ENCODE measurements at regions not wholly inside any gene's neighbourhood (a gene's known extent, or its start where the extent isn't known, plus 50 kb on each side); places are given as distances from the start of the nearest gene placed in this dataset.
"Not testable (repeated sequence)": the region's sequence is repeated elsewhere in the genome, so short reads cannot be mapped to it uniquely, and the experiment has no call there.

GRCh38 chr2:239604861-239605260 lies 204.0 kb upstream of the HDAC4 start:
- no peak for DNase-seq (ENCODE audit: low read depth, low spot score)

GRCh38 chr2:239603411-239604356 lies 202.9 kb upstream of the HDAC4 start:
- DNase-seq (ENCODE audit: low read depth, low spot score), result no peak

DNA sequence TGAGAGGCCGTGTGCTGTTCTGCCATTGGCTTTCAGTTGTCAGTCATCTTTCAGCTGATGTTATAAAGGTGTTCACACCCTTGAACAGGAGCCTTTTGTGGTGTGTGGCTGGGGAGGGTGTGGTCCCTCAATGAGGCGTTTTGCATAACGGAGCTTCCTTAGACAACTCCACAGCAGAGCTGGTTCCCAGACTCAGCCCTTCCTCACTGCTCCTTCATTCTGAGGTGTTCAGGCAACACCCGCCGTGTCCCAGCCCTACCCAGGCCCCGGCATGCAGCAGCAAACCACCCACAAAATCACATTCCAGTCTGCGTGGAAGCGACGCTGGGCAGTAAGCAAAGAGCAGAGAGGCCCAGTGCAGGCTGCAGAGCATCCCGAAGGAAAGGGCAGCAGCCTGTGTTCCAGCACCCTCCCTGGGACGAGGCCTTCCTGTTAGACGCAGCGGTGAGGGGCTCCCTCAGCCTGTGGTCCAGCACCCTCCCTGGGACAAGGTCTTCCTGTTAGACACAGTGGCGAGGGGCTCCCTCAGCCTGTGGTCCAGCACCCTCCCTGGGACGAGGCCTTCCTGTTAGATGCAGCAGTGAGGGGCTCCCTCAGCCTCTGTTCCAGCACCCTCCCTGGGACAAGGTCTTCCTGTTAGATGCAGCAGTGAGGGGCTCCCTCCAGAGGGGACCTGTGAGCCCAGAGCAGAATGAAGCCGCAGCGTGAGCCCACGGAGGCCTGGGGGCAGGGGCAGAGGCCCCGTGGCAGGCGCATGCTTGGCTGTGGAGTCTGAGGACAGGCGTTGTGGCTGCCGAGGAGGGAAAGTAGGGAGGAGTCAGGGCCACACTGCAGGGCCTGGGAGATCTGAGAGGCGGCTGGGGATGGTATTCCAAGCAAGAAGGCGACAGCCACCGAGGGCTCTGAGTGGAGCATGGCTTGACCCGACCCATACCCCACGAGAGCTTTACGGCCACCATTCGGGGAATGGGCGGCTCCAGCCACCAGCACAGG lies 201.8 kb upstream of the HDAC4 start:
- no peak for DNase-seq (ENCODE audit: low read depth, low spot score)

DNA sequence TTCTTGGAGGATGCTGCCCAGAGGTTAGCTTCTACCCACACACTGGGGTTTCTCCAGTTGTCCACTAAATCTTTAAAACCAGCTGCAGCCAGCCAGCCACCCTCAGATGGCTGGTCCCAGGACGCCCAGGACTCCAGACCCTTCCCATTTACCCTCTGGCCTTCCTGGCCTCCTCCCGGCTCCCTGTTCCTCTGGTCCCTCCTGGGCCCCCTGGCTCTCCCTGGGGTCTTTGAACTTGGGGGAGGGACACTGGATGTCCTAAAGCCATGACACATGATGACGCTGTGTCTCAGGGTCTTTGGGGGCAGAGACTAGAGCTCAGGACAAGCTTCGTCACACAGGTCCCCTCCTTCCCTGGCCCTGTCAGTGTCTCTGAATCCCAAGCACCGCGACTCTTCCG lies 201.1 kb upstream of the HDAC4 start:
- no peak for DNase-seq (ENCODE audit: low read depth, low spot score)

GRCh38 chr2:239601201-239601851 lies 200.5 kb upstream of the HDAC4 start:
- no peak for DNase-seq (ENCODE audit: low read depth, low spot score)

DNA sequence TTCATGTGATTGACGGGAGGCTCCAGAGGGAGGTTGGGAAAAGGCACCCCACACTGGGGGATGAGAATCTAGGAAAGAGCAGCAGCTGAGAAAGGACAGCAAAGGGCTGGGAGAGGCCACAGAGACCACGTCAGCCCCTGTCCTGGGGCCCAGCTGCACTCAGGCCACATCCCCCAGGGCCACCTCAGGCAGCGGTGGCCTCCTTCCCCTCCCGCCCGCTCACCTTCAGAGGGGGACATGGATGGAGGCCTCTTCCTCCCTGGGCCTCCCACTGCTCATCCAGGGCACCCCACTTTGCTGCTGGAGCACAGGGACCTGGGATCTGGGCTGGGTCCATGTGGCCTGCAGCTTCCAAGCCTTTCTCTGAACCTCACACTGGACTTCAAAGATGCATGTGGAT lies 199.8 kb upstream of the HDAC4 start:
- no peak for DNase-seq (ENCODE audit: low read depth, low spot score)

DNA sequence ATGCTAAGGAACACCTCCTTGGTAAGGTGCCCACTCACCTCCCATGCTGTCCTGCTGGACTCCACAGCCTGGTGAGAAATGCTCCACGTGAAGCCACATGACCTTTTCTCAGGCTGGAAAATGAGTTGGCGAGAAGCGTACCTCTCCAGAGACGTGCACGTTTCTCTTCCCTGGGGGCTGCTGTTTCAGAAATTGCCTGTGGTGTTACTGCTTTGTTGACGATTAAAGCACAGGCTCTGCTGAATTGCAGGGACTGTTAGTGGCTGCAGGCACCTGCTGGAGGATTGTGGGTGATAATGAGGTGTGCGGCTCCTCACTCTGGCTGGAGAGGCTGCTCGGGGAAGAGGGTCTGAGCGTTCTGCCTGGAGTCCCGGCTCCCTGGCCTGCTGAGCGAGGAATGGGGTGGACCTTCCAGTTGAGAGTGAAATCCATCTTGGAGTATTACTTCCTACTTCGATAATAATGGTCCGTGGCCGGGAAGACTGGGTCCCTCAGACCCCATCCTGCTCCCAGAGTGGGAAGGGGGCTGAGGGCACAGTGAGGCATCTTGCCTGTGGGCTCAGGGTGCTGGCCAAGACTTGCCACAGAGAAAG lies 199.3 kb upstream of the HDAC4 start:
- no peak for DNase-seq (ENCODE audit: low read depth, low spot score)

DNA sequence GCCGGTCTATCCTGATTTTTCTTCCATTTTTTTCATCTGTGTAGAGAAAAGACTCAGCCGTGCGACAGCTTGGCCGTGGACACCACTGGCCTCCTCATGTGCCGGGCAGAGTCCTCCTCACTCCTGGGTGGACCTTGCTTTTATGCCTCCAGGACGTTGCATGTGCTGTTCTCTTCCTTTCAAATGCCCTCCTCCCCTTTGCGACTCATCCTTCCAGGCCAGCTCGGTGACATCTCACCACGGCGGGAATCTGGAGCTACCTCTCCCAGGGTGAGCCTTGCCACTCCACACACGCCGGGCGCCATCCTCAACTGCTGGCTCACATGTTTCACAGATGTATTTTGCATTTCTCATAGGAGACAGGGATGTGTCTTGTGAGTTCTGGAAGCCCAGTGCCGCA lies 198.5 kb upstream of the HDAC4 start:
- DNase-seq (ENCODE audit: low read depth, low spot score), result no peak

GRCh38 chr2:239598732-239599090 lies 197.9 kb upstream of the HDAC4 start:
- DNase-seq (ENCODE audit: low read depth, low spot score), result no peak

GRCh38 chr2:239598011-239598731 lies 197.4 kb upstream of the HDAC4 start:
- no peak for DNase-seq (ENCODE audit: low read depth, low spot score)

- no peak for DNase-seq (ENCODE audit: low read depth, low spot score)
Observed at GRCh38 chr2:239597216-239597615, 196.4 kb upstream of the HDAC4 start.

GRCh38 chr2:239596792-239597191 lies 196.0 kb upstream of the HDAC4 start:
- DNase-seq (ENCODE audit: low read depth, low spot score), result no peak

DNA sequence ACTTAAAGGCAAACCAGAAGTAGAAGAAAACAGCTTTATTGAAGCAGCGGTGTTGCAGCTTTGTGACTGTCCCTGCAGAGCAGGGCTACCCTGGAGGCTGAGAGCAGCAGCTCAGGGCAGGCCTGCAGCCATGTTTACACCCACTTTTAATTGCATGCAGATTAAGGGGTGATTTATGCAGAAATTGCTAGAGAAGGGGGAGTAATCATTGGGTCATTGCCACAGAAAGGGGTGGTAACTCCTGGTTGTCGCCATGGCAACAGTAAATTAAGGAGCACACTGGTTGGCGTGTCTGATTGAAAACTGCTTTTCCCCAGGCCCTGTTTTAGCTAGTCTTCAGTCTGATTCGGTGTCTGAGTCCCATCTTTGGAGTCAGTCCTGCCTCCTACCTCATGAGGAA lies 195.4 kb upstream of the HDAC4 start:
- DNase-seq (ENCODE audit: low read depth, low spot score), result no peak

- DNase-seq (ENCODE audit: low read depth, low spot score), result no peak
Observed at GRCh38 chr2:239595726-239596125, 194.9 kb upstream of the HDAC4 start.

DNA sequence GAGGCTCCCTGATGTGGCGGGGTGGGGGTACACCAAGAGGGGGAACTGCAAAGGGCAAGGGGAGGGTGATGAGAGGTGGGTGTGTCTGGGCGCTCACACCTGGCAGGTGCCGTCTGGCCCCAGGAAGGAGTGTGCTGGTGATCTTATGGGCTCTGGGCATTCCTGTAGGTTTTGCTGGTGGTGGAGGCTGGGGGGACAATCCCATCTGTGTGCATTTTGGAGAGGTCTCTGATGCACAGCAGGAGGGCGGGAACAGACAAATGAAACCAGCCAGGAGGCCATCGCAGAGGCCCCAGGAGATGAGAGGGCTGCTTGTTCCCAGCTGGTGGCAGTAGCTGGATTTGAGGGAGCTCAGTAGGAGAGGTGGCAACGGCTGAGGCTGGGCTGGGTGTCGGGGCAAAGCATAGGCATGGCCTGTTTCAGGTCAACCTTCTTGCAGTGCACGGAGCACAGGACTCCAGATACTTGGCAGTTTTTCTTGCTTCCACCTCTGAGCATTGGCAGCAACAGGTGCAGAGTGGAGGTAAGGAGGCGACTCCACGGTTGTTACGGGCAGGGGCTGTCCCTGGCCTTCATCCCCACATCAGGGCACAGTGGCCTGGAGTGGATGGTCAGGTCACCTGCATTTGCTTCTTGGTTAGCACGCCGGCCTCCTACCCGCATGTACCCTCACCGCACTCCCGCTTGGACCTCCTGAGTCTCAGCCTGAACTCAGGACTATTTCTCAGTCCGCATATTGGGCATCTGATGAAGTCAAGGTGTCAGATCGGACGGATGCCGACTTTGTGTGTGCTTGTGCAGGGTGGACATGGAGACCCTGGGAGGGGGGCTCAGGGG lies 194.2 kb upstream of the HDAC4 start:
- no peak for DNase-seq (ENCODE audit: low read depth, low spot score)

- DNase-seq (ENCODE audit: low read depth, low spot score), result no peak
Observed at GRCh38 chr2:239594019-239594771, 193.4 kb upstream of the HDAC4 start.

DNA sequence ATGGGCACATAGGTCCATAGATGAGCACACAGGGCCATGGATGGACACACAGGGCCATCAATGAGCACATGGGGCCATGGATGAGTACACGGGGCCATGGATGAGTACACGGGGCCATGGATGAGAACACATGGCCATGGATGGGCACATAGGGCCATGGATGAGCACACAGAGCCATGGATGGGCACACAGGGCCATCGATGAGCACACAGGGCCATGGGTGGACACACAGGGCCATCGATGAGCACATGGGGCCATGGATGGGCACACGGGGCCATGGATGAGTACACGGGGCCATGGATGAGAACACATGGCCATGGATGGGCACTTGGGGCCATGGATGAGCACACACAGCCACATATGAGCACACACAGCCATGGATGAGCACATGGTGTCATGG lies 192.6 kb upstream of the HDAC4 start:
- DNase-seq (ENCODE audit: low read depth, low spot score), result no peak

GRCh38 chr2:239592629-239593290 lies 191.9 kb upstream of the HDAC4 start:
- DNase-seq (ENCODE audit: low read depth, low spot score), result not testable (repeated sequence)

Measured in ELF-1 (cell line).